NCI-H1092 (cell line): ENCODE measurements at regions not wholly inside any gene's neighbourhood (a gene's known extent, or its start where the extent isn't known, plus 50 kb on each side); places are given as distances from the start of the nearest gene placed in this dataset.
"Not testable (repeated sequence)": the region's sequence is repeated elsewhere in the genome, so short reads cannot be mapped to it uniquely, and the experiment has no call there.

Experiments used
- DNase-seq: peaks from one replicate; lab custom pipeline; 2025; lab: John Stamatoyannopoulos, UW

DNA sequence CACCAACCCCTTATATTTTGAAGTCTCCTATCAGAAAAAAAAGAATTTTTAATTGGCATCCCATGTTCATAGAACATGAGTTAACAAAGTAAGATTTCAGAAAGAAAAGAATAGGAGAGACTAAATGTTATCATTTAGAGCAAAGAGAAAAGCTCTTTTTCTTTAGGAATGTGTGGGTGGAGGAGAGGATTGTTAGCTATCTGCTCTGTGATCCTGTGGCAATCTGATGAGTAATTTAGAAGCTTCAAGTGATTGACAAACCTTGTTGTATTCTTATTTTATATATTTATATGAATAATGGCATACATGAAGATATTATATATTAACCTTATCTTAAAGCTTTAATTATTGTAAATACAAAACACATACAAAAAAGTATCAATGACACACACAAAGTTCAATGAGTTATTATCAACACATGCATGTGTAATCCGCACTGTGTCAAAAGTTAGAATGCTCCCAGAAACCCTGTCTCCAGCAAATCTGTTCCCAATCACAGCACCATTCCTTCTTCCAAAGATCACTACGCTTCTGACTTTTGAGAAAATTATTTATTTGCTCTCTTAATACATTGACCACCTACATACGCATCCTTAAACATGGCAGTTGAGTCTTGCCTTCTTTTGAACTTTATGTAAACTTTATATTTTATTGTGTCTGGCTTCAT lies 907.4 kb downstream of the MCTP2 start:
- no peak for DNase-seq

- no peak for DNase-seq
Observed at GRCh38 chr15:95141486-95141885, 910.1 kb downstream of the MCTP2 start.

- DNase-seq = no peak
Observed at GRCh38 chr15:95142531-95142930, 911.2 kb downstream of the MCTP2 start.

DNA sequence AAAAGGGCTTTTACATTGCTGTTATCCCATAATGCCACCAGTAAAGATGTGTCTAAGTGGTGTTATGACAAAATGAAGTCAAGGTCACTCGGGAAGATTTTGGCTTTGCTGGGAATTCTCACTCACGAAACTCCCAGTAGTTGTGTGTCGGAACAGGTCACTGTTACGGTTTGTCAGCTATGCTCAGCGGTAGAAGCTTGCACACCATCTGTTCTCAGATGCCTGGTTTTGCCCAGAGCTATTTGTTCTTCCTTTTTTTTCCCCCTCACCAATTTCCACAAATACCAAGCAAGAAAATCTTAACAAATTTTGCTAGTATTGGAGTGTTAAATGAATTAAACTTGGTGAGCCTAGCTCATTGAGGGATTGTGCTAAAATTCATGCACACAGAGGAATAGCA lies 915.1 kb downstream of the MCTP2 start:
- no peak for DNase-seq

GRCh38 chr15:95148183-95148582 lies 916.8 kb downstream of the MCTP2 start:
- DNase-seq = no peak

- no peak for DNase-seq
Observed at GRCh38 chr15:95149036-95149435, 917.7 kb downstream of the MCTP2 start.

GRCh38 chr15:95149771-95150170 lies 918.4 kb downstream of the MCTP2 start:
- DNase-seq = no peak

DNA sequence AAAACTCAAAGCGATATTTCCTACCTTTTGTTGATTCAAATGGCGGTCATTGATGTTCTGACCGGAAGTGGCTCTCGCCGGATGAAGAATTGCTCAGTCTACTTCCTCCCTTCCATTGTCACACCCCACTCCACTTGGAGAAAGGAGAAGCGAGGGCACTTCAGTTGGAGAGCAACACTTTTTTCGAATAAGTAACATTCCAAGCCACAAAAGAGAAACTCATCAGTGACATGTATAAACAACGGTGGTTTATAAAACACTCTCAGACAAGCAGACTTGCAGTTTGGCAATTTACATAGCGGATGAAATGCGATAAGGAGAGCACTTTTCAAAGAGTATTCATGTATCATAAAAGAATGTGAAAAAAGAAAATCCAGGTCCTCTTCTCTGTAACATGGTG lies 919.1 kb downstream of the MCTP2 start:
- DNase-seq = no peak

GRCh38 chr15:95152741-95153140 lies 921.4 kb downstream of the MCTP2 start:
- DNase-seq = no peak

- DNase-seq = not testable (repeated sequence)
Observed at GRCh38 chr15:95153201-95153600, 921.8 kb downstream of the MCTP2 start.

DNA sequence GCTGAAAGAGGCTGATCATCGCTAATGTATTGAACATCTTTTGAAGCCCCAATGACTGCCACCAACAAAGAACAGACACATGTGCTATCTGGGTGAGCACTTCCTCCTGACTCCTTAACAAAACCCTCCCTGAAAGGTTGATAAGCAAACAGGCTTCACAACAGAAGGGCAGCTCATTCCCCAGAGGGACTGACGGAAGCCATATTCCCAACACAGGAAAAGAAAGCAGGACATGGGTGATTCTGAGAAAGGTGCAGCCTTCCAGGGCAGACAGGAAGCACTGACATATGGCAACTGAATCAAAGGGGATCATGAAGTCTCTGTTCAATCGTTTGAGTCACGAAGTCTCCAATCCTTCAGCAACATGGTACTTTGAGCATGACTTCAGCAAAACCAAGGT lies 929.0 kb downstream of the MCTP2 start:
- DNase-seq = no peak

DNA sequence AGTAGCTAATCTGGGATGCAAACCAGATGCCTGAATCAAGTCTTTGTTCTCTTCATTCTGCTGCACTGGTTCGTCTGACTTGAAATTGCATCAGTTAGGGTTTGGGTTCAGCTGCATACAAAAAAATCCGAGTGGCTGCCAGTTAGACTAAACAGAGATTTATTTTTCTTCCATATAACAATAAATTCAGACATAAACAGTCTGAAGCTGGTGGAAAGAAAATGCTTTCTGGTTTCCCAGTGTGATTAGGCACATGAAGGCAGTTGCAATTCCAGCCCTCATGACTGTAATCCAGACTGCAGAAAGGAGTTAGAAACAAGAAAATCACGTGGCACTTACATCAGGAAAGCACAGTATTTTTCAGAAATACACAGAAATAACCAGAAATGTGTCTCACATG lies 930.7 kb downstream of the MCTP2 start:
- DNase-seq = no peak

DNA sequence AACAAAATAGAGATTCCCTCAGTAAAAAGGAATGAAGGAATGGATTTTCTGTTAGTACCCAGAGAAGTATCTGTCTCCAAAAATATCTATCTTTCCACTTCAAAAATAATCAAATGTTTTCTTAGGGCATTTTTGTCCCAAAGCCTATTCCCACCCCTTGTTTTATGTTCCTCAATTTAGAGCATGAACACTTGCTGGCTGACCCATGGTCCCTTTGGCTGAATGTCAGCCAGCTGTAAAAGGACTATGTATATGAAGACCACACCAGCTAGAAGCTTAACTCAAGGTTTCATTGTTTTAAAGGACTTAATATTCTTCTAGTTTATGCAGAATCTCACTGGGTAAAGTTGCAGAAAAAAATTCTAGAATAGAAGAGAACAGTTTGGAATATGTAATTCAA lies 931.2 kb downstream of the MCTP2 start:
- no peak for DNase-seq

DNA sequence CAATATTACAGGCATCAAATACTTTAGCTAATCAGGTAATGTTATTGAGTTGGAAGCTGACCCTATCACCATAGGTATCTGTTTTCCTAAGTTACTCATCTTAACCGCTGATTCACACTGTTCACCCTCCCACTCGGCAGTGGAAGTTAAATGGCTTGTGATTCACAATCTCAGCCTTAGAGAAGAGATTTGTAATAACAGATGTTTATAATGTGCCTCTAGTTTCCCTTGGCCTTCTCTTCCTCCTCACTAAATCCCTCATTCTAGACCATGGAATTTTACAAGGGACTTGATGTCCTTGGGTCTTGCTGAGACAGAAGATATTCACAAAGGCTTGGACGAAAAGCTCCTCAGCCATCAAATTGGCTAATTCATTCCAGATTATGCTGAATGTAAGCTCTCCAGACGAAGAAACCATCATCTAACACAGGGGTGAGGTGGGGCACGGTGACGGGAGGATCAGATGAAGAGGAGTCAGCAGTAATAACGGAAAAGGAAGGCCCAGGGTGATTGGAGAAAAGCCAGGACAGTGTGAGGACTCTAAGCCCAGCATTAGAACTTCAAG lies 931.7 kb downstream of the MCTP2 start:
- no peak for DNase-seq

- DNase-seq = no peak
Observed at GRCh38 chr15:95168152-95168551, 936.8 kb downstream of the MCTP2 start.

DNA sequence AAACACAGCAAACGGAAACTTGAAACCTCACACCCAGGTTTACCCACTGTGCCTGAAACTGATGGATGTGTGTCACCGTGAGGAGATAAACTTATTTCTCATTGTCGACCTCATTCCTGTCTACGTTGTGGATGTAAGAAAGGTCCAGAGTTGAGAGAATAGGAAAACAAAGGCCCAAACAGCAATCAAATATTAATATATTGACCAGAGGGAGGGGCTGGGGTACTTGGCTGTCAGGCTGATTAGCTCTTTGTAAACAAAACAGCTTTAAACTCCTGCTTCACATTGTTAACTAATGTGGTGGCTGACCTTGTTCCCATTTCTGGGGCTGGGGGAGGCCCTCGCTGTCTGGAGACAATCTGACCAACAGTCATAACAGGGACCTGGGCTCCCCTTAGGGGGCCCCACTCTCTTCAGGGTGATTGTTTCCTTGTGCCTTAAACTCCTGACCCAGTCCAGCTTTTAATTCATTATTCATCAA lies 937.6 kb downstream of the MCTP2 start:
- no peak for DNase-seq

DNA sequence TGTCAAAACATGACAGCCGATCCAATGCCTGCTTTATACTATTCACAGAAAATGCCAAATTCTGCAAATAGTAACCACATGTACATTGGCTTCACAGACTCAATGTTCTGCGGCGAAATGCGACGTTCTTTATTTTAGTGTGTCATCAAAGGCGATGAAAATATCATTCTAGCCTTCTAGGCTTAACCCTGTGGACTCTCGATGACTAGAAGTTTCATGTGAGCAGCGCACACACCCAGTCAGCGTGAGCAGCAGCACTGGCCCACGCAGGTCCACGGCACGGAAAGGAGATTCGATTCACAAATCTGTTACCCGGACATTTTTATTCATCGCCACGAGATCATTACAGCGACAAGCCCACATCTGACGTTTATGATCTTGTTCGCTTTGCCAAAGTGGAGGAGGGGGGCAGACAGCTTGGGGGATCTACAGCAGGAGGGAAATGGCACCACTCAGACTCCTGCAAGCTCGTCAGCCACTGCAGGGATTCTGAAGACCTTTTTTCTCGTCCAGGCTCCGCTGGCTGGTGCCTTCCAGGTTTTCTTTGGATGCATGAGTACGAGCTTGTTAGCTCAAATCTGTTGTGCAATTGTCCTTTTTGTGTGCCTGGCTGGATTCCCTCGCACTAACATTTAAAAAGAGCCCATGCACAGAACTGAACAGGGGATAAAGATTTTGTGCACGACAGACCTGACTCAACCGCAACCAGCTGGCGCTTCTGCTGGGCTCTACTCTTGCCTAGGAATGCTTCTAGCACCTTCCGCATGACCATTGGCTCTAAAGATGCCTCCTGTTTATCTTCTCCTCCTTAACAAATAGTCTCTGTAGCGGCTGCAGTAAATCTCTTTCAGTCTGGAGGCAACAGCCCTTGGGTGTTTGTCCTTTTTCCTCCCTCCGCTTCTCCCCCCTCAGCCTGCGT lies 938.4 kb downstream of the MCTP2 start:
- no peak for DNase-seq

GRCh38 chr15:95170561-95171380 lies 939.4 kb downstream of the MCTP2 start:
- DNase-seq = no peak

DNA sequence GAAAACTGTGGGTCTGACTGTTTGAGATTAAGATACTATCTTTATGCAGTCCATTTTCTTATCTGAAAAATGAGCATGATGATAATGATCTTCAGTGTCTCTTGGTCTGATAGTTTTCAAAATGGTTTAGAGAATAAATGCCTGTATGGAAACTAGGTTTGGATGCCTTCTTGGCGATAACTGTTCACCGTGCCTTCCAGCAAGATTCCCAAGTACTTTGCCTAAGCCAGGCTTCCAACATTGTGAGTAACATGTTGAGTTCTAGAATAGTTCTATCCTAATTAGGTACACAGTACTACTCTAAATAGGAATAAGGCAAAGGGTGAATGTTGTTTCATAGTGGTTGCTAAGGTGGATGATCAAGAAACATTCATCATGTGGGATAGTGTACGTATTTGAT lies 940.2 kb downstream of the MCTP2 start:
- DNase-seq = no peak

- DNase-seq = no peak
Observed at GRCh38 chr15:95174301-95175259, 943.2 kb downstream of the MCTP2 start.
